H9 (cell line): ENCODE measurements at regions not wholly inside any gene's neighbourhood (a gene's known extent, or its start where the extent isn't known, plus 50 kb on each side); places are given as distances from the start of the nearest gene placed in this dataset.

Source experiments
- DNase-seq: peaks from one replicate; pipeline ENCODE4 v3.0.0-alpha.2; 2017
- H2AFZ ChIP-seq: one replicate; pipeline ENCODE4 v1.6.1; 2013; ENCODE audit warnings: mild to moderate bottlenecking, low read length, control low read depth, moderate library complexity
- H2AK5ac ChIP-seq: 2 replicates; pipeline ENCODE4 v1.6.1; 2013; ENCODE audit warnings: low read length, control low read depth, mixed read lengths; ENCODE audit not compliant: insufficient read length
- H2BK120ac ChIP-seq: one replicate; pipeline ENCODE4 v1.6.1; 2013; ENCODE audit warnings: low read depth, mild to moderate bottlenecking, low read length, control low read depth, inconsistent platforms; ENCODE audit not compliant: poor library complexity, severe bottlenecking
- H2BK12ac ChIP-seq: 2 replicates; pipeline ENCODE4 v1.6.1; 2013; ENCODE audit warnings: low read length, control low read depth, mixed read lengths, low read depth; ENCODE audit not compliant: insufficient read length
- H2BK15ac ChIP-seq: 2 replicates; pipeline ENCODE4 v1.6.1; 2013; ENCODE audit warnings: low read depth, low read length, control low read depth
- H2BK20ac ChIP-seq: one replicate; pipeline ENCODE4 v1.6.1; 2013; ENCODE audit warnings: low read depth, mild to moderate bottlenecking, low read length, control low read depth, inconsistent platforms; ENCODE audit not compliant: poor library complexity, severe bottlenecking
- H2BK5ac ChIP-seq: 2 replicates; pipeline ENCODE4 v1.6.1; 2013; ENCODE audit warnings: low read length, control low read depth, mixed read lengths; ENCODE audit not compliant: insufficient read length
- H3K14ac ChIP-seq: 2 replicates; pipeline ENCODE4 v1.6.1; 2013; ENCODE audit warnings: low read length, control low read depth; ENCODE audit not compliant: insufficient read depth
- H3K18ac ChIP-seq: 2 replicates; pipeline ENCODE4 v1.6.1; 2013; ENCODE audit warnings: low read depth, mild to moderate bottlenecking, mixed read lengths, low read length, control low read depth; ENCODE audit not compliant: insufficient read length
- H3K23ac ChIP-seq: 2 replicates; pipeline ENCODE4 v1.6.1; 2013; ENCODE audit warnings: low read length, control low read depth, mixed read lengths, low read depth; ENCODE audit not compliant: insufficient read length
- H3K23me2 ChIP-seq: 2 replicates; pipeline ENCODE4 v1.6.1; 2013; ENCODE audit warnings: low read depth, mild to moderate bottlenecking, mixed read lengths, low read length, control low read depth; ENCODE audit not compliant: insufficient read length, poor library complexity, severe bottlenecking
- H3K27ac ChIP-seq: 2 replicates; pipeline ENCODE4 v1.5.1; 2013; ENCODE audit warnings: low read length, control low read depth, mixed read lengths, low read depth; ENCODE audit not compliant: insufficient read length
- H3K27me3 ChIP-seq: 2 replicates; pipeline ENCODE4 v1.6.1; 2013; ENCODE audit warnings: low read length, control low read depth, inconsistent platforms; ENCODE audit not compliant: insufficient read depth
- H3K4ac ChIP-seq: 2 replicates; pipeline ENCODE4 v1.6.1; 2013; ENCODE audit warnings: low read depth, mild to moderate bottlenecking, control low read depth, inconsistent platforms, low read length, moderate library complexity
- H3K4me1 ChIP-seq: 2 replicates; pipeline ENCODE4 v1.6.1; 2013; ENCODE audit warnings: low read length, control low read depth, inconsistent platforms; ENCODE audit not compliant: insufficient read depth
- H3K4me2 ChIP-seq: 2 replicates; pipeline ENCODE4 v1.6.1; 2013; ENCODE audit warnings: low read length, control low read depth, mixed read lengths; ENCODE audit not compliant: insufficient read length, insufficient read depth
- H3K56ac ChIP-seq: 2 replicates; pipeline ENCODE4 v1.6.1; 2013; ENCODE audit warnings: low read depth, mild to moderate bottlenecking, mixed read lengths, low read length, control low read depth; ENCODE audit not compliant: insufficient read length
- H3K79me1 ChIP-seq: 2 replicates; pipeline ENCODE4 v1.6.1; 2013; ENCODE audit warnings: low read depth, mild to moderate bottlenecking, moderate library complexity, low read length, control low read depth, inconsistent platforms; ENCODE audit not compliant: insufficient read depth, poor library complexity, severe bottlenecking
- H3K79me2 ChIP-seq: 2 replicates; pipeline ENCODE4 v1.6.1; 2013; ENCODE audit warnings: low read length, control low read depth, inconsistent platforms; ENCODE audit not compliant: insufficient read depth
- H3K9ac ChIP-seq: 2 replicates; pipeline ENCODE4 v1.6.1; 2013; ENCODE audit warnings: low read length, control low read depth, mixed read lengths; ENCODE audit not compliant: insufficient read length; ENCODE audit errors: extremely low read depth
- H3K9me3 ChIP-seq: one replicate; pipeline ENCODE4 v1.6.1; 2013; ENCODE audit warnings: low read depth, low read length, inconsistent platforms; ENCODE audit not compliant: control insufficient read depth
- H3T11ph ChIP-seq: one replicate; pipeline ENCODE4 v1.6.1; 2013; ENCODE audit warnings: mild to moderate bottlenecking, low read length, control low read depth, inconsistent platforms
- H4K20me1 ChIP-seq: one replicate; pipeline ENCODE4 v1.6.1; 2013; ENCODE audit not compliant: control insufficient read depth, insufficient read length, insufficient read depth
- H4K5ac ChIP-seq: 2 replicates; pipeline ENCODE4 v1.6.1; 2013; ENCODE audit warnings: low read depth, mild to moderate bottlenecking, mixed read lengths, low read length, control low read depth; ENCODE audit not compliant: insufficient read length
- H4K8ac ChIP-seq: replicated peaks from 2 replicates; pipeline ENCODE4 v1.6.1; 2013; ENCODE audit warnings: low read length, control low read depth, mixed read lengths, low read depth; ENCODE audit not compliant: insufficient read length
- H4K91ac ChIP-seq: 2 replicates; pipeline ENCODE4 v1.6.1; 2013; ENCODE audit warnings: low read depth, mild to moderate bottlenecking, moderate library complexity, mixed read lengths, low read length, control low read depth; ENCODE audit not compliant: insufficient read length
- H3K27ac Mint-ChIP-seq, 3 experiments: 2 replicates in 2 of 3; 3 replicates in 1 of 3; pipeline ENCODE4 v1.8.0; 2020 to 2021; ENCODE audit warnings: mixed read lengths in 3 of 3, mild to moderate bottlenecking in 1 of 3, moderate library complexity in 1 of 3
- H3K27me3 Mint-ChIP-seq: 2 replicates; pipeline ENCODE4 v1.8.0; 2021; ENCODE audit warnings: low read depth, mild to moderate bottlenecking, moderate library complexity, mixed read lengths
- H3K36me3 Mint-ChIP-seq, 3 experiments: 2 replicates in 2 of 3; 3 replicates in 1 of 3; pipeline ENCODE4 v1.8.0; 2020 to 2021; ENCODE audit warnings: low read depth in 3 of 3, mixed read lengths in 3 of 3; ENCODE audit not compliant: insufficient read depth in 1 of 3
- H3K4me1 Mint-ChIP-seq, 2 experiments: 2 replicates each; pipeline ENCODE4 v1.8.0; 2020; ENCODE audit warnings: mixed read lengths in 2 of 2
- H3K4me3 Mint-ChIP-seq, 2 experiments: 2 replicates in 1 of 2; 3 replicates in 1 of 2; pipeline ENCODE4 v1.8.0; 2020 to 2021; ENCODE audit warnings: mild to moderate bottlenecking in 2 of 2, mixed read lengths in 2 of 2, moderate library complexity in 1 of 2
- H3K9me3 Mint-ChIP-seq, 2 experiments: 2 replicates in 1 of 2; 3 replicates in 1 of 2; pipeline ENCODE4 v1.8.0; 2020; ENCODE audit warnings: mild to moderate bottlenecking in 2 of 2, mixed read lengths in 2 of 2, moderate library complexity in 1 of 2
- TF ChIP-seq, protein P1 (sequence below): fragments of 200-600 bp; sonication (generic); conservative IDR thresholded peaks from 3 replicates; pipeline ENCODE4 v1.8.0; 2021; ENCODE audit warnings: antibody characterized with exemption, mild to moderate bottlenecking

DNA sequence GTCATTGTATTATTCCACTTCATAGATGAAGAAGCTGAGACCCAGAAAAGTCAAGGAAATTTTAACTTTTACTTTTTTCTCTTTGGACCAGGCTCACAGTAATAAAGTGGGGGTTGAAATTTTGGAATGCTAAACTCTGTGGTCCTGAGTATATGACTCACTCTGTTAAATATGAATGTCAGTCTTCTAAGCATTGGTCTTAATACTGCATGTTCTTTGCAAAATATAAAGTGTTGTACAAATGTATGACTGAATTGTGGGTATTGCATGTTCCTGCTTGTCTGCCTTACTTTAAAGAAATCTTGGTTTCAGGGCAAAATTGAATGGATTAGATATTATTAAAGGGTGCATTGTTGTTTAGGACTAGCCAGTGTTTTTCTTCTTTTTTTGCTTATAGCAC, 950.8 kb upstream of the GOT2 start:
- no peak overlapping the region for H3T11ph ChIP-seq
- H2AK5ac ChIP-seq, result no peak overlapping the region
- H3K4me1 Mint-ChIP-seq, result peaks cover 19 to 22% of the 10 kb centered on the region in 2 experiments
- no peak overlapping the region for H2BK20ac ChIP-seq
- H2BK120ac ChIP-seq, result no peak overlapping the region
- no peak overlapping the region for H2BK15ac ChIP-seq
- no peak overlapping the region for H4K5ac ChIP-seq
- DNase-seq, result no peak
- H3K27ac Mint-ChIP-seq, result no peak overlapping the region
- H3K23ac ChIP-seq, result no peak overlapping the region
- no peaks in the 10 kb centered on the region for H3K23me2 ChIP-seq
- H3K9ac ChIP-seq, result no peak overlapping the region
- no peak overlapping the region for H3K4me3 Mint-ChIP-seq
- H2AFZ ChIP-seq, result no peak overlapping the region
- H2BK12ac ChIP-seq, result no peak overlapping the region
- peaks cover 3% of the 10 kb centered on the region; the same call in 1 of the 2 replicates for H3K27me3 Mint-ChIP-seq
- H3K14ac ChIP-seq, result no peak overlapping the region
- H3K4ac ChIP-seq, result no peak overlapping the region
- H3K27me3 ChIP-seq, result no peaks in the 10 kb centered on the region
- no peaks in the 10 kb centered on the region for H4K20me1 ChIP-seq
- no peak overlapping the region for H4K91ac ChIP-seq
- no peaks in the 10 kb centered on the region for H3K79me2 ChIP-seq
- H3K9me3 Mint-ChIP-seq, result peaks cover 26 to 38% of the 10 kb centered on the region in 2 experiments
- peaks cover 11% of the 10 kb centered on the region for H3K9me3 ChIP-seq
- no peak overlapping the region for H4K8ac ChIP-seq
- H3K79me1 ChIP-seq, result no peaks in the 10 kb centered on the region
- H3K4me2 ChIP-seq, result no peak overlapping the region
- H2BK5ac ChIP-seq, result no peak overlapping the region
- H3K27ac ChIP-seq, result no peak overlapping the region
- peaks cover 23 to 30% (median 25%) of the 10 kb centered on the region in 3 experiments for H3K36me3 Mint-ChIP-seq
- TF ChIP-seq, protein P1, sequence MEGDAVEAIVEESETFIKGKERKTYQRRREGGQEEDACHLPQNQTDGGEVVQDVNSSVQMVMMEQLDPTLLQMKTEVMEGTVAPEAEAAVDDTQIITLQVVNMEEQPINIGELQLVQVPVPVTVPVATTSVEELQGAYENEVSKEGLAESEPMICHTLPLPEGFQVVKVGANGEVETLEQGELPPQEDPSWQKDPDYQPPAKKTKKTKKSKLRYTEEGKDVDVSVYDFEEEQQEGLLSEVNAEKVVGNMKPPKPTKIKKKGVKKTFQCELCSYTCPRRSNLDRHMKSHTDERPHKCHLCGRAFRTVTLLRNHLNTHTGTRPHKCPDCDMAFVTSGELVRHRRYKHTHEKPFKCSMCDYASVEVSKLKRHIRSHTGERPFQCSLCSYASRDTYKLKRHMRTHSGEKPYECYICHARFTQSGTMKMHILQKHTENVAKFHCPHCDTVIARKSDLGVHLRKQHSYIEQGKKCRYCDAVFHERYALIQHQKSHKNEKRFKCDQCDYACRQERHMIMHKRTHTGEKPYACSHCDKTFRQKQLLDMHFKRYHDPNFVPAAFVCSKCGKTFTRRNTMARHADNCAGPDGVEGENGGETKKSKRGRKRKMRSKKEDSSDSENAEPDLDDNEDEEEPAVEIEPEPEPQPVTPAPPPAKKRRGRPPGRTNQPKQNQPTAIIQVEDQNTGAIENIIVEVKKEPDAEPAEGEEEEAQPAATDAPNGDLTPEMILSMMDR, result no peak
- no peak overlapping the region for H3K56ac ChIP-seq
- peaks cover 3% of the 10 kb centered on the region for H3K4me1 ChIP-seq
- H3K18ac ChIP-seq, result no peak overlapping the region
